ENCODE measurements at regions not wholly inside any gene's neighbourhood (a gene's known extent, or its start where the extent isn't known, plus 50 kb on each side); places are given as distances from the start of the nearest gene placed in this dataset.
"Not testable (repeated sequence)": the region's sequence is repeated elsewhere in the genome, so short reads cannot be mapped to it uniquely, and the experiment has no call there.

- TF ChIP-seq POLR2A (IDR thresholded peaks at IDR 0.05; ENCODE audit: extremely low read depth, insufficient read length); CTCF (IDR thresholded peaks at IDR 0.05; ENCODE audit: low read depth, low read length); MAX (IDR thresholded peaks at IDR 0.05; ENCODE audit: low read depth, low read length): not testable (repeated sequence)
Measured at GRCh38 chr5:56753588-56753987, 61.8 kb upstream of the MAP3K1 start.
